Transverse colon (tissue), 4 donors: ENCODE measurements at regions not wholly inside any gene's neighbourhood (a gene's known extent, or its start where the extent isn't known, plus 50 kb on each side); places are given as distances from the start of the nearest gene placed in this dataset.
"Not testable (repeated sequence)": the region's sequence is repeated elsewhere in the genome, so short reads cannot be mapped to it uniquely, and the experiment has no call there.

Experiments used
- DNase-seq: peaks from one replicate; pipeline ENCODE4 v3.0.0-alpha.2; 2019
- H3K27ac ChIP-seq, 4 donors: fragments of 200-600 bp; sonication (generic); 2 replicates each; pipeline ENCODE4 v1.5.1; 2016 to 2018; ENCODE audit warnings: inconsistent platforms in 4 of 4
- H3K27me3 ChIP-seq: fragments of 200-600 bp; sonication (generic); 2 replicates; pipeline ENCODE4 v1.5.1; 2017; ENCODE audit warnings: inconsistent platforms
- H3K36me3 ChIP-seq, 4 donors: fragments of 200-600 bp; sonication (generic); 2 replicates each; pipeline ENCODE4 v1.5.1; 2017 to 2019; ENCODE audit warnings: inconsistent platforms in 4 of 4
- H3K4me1 ChIP-seq, 4 donors: fragments of 200-600 bp; sonication (generic); 2 replicates each; pipeline ENCODE4 v1.5.1; 2017 to 2020; ENCODE audit warnings: inconsistent platforms in 4 of 4
- H3K4me3 ChIP-seq, 4 donors: fragments of 200-600 bp; sonication (generic); 1 replicate in 1 of 4; 2 replicates in 3 of 4; pipeline versions ENCODE4 v1.5.1 to v1.6.1; 2017 to 2019; ENCODE audit warnings: inconsistent platforms in 4 of 4
- H3K9me3 ChIP-seq, 2 donors: fragments of 200-600 bp; sonication (generic); 2 replicates each; pipeline ENCODE4 v1.5.1; 2017 to 2019; ENCODE audit warnings: inconsistent platforms in 2 of 2
- WGBS, 2 donors: methylation state at CpG; one replicate each; pipeline ENCODE4 v1.1.5; 2018; ENCODE audit warnings: low coverage in 1 of 2; 5-methylcytosine and 5-hydroxymethylcytosine counted together
- in situ Hi-C, 4 donors: fragments of 200-750 bp; cut with MboI; loops; one replicate each; pipeline versions ENCODE4 v1.15.0 to v1.15.1; 2017; ENCODE audit warnings: low sequenced_read_pairs in 3 of 4, low pct_ligation_motif_present in 1 of 4, low pct_unique_long_range_greater_than_20kb in 1 of 4
- intact Hi-C: fragments of 100-400 bp; cut with DNase I; formaldehyde crosslinking; loops from one replicate; pipeline ENCODE4 v1.15.1; 2023; ENCODE audit warnings: low total_unique reads

GRCh38 chrX:51555836-51556235 lies 59.4 kb upstream of the NUDT11 start:
- intact Hi-C loops, H3K4me3 ChIP-seq, in situ Hi-C loops, H3K4me1 ChIP-seq, H3K9me3 ChIP-seq, H3K36me3 ChIP-seq, H3K27ac ChIP-seq, H3K27me3 ChIP-seq: not testable (repeated sequence)
- WGBS, 2 donors = 40% methylated on average over 3 of the region's 3 CpGs; no CpG with 5 or more reads in 1 of the 2 donors
- DNase-seq = peak; percentile 33
